GM21529 (cell line): ENCODE measurements at regions not wholly inside any gene's neighbourhood (a gene's known extent, or its start where the extent isn't known, plus 50 kb on each side); places are given as distances from the start of the nearest gene placed in this dataset.

Experiments
- ATAC-seq: cut with Tn5 transposase; IDR thresholded peaks from one replicate; pipeline ENCODE4 v1.9.1; 2021; ENCODE audit not compliant: unreplicated experiment

- no peak for ATAC-seq
Measured at GRCh38 chr6:119575721-119576120, 226.2 kb upstream of the MAN1A1 start.

GRCh38 chr6:119568580-119568979 is 219.0 kb upstream of the MAN1A1 start:
- ATAC-seq, result no peak

GRCh38 chr6:119566546-119567260 is 217.1 kb upstream of the MAN1A1 start:
- ATAC-seq, result no peak

- ATAC-seq, result no peak
Measured at GRCh38 chr6:119565893-119566292, 216.3 kb upstream of the MAN1A1 start.

- ATAC-seq, result no peak
Measured at GRCh38 chr6:119562168-119562567, 212.6 kb upstream of the MAN1A1 start.

- no peak for ATAC-seq
Measured at GRCh38 chr6:119559586-119559985, 210.0 kb upstream of the MAN1A1 start.

- no peak for ATAC-seq
Measured at GRCh38 chr6:119557239-119557638, 207.7 kb upstream of the MAN1A1 start.

- no peak for ATAC-seq
Measured at GRCh38 chr6:119552021-119552420, 202.5 kb upstream of the MAN1A1 start.

- ATAC-seq, result no peak
Measured at GRCh38 chr6:119547024-119547423, 197.5 kb upstream of the MAN1A1 start.

GRCh38 chr6:119545245-119545644 is 195.7 kb upstream of the MAN1A1 start:
- no peak for ATAC-seq

GRCh38 chr6:119544325-119545175 is 195.0 kb upstream of the MAN1A1 start:
- ATAC-seq, result no peak

- ATAC-seq, result no peak
Measured at GRCh38 chr6:119543332-119543731, 193.8 kb upstream of the MAN1A1 start.

GRCh38 chr6:119542037-119542436 is 192.5 kb upstream of the MAN1A1 start:
- ATAC-seq, result no peak

GRCh38 chr6:119541132-119541905 is 191.8 kb upstream of the MAN1A1 start:
- no peak for ATAC-seq

- no peak for ATAC-seq
Measured at GRCh38 chr6:119540417-119540816, 190.9 kb upstream of the MAN1A1 start.

- no peak for ATAC-seq
Measured at GRCh38 chr6:119539066-119539746, 189.6 kb upstream of the MAN1A1 start.

- no peak for ATAC-seq
Measured at GRCh38 chr6:119536666-119537065, 187.1 kb upstream of the MAN1A1 start.

- peak; percentile 77 for ATAC-seq
Measured at GRCh38 chr6:119535332-119535731, 185.8 kb upstream of the MAN1A1 start.

GRCh38 chr6:119533603-119534279 is 184.2 kb upstream of the MAN1A1 start:
- ATAC-seq, result peak; percentile 45

GRCh38 chr6:119527231-119527578 is 177.6 kb upstream of the MAN1A1 start:
- no peak for ATAC-seq
